ENCODE measurements at regions not wholly inside any gene's neighbourhood (a gene's known extent, or its start where the extent isn't known, plus 50 kb on each side); places are given as distances from the start of the nearest gene placed in this dataset.

- SMC1A ChIA-PET (ENCODE audit: uncharacterized antibody, unreplicated experiment) = interaction anchor here (1.0 kb wide), 2 partner anchors 74 to 135 kb away, joined by 3 to 4 read pairs; no protein-coding TSS in a partner anchor
- no TSS peak for BruUV-seq (replicated peaks)
- no peak overlapping the region for H3K4me2 ChIP-seq (ENCODE audit: control insufficient read depth, insufficient read depth)
Measured at GRCh38 chr18:34493566-34494358, 216.3 kb upstream of the DTNA start.

GRCh38 chr18:34494359-34494696 is 215.8 kb upstream of the DTNA start:
- intact Hi-C loops (cut with micrococcal nuclease; ENCODE audit: unreplicated experiment) = loop anchor here (10.0 kb wide), 1 partner anchor 370 kb away; no protein-coding TSS in a partner anchor
- FAIRE-seq (no peak), DNase-seq (ENCODE audit: low read depth, low spot score) (no peak), ATAC-seq (no peak)
- SMC1A ChIA-PET (ENCODE audit: uncharacterized antibody, unreplicated experiment) = interaction anchor here (1.0 kb wide), 1 partner anchor 74 kb away, joined by 3 read pairs; no protein-coding TSS in a partner anchor
- H3K9me3 ChIP-seq (replicated peaks; ENCODE audit: control insufficient read depth, insufficient read depth, low read length) = no peaks in the 10 kb centered on the region
- no peaks in the 10 kb centered on the region for H3K4me1 ChIP-seq (ENCODE audit: control insufficient read depth, insufficient read depth, low read length)
- no peak overlapping the region for H3K9ac ChIP-seq (ENCODE audit: control insufficient read depth, insufficient read depth, low read length)
- no peaks in the 10 kb centered on the region for H3K79me2 ChIP-seq (ENCODE audit: control insufficient read depth, insufficient read depth, low read length)
- no peaks in the 10 kb centered on the region for H4K20me1 ChIP-seq (ENCODE audit: control insufficient read depth, insufficient read depth)
- RAD21 ChIA-PET (ENCODE audit: unreplicated experiment) = no interaction called here
- no peak overlapping the region for H2AFZ ChIP-seq (ENCODE audit: control insufficient read depth, low read depth, low read length)
- no peak for TF ChIP-seq CBX3 (IDR thresholded peaks at IDR 0.05; ENCODE audit: borderline replicate concordance, low read depth)
- TF ChIP-seq SREBF1 (IDR thresholded peaks at IDR 0.05; ENCODE audit: low read length) = no peak
- no peak for TF ChIP-seq HDAC6 (IDR thresholded peaks at IDR 0.05; ENCODE audit: unreplicated experiment)
- no peak for TF ChIP-seq YBX1 (IDR thresholded peaks at IDR 0.05)
- no peaks in the 10 kb centered on the region for H3K36me3 ChIP-seq (ENCODE audit: control insufficient read depth in 2 of 2, insufficient read depth in 2 of 2, low read length in 1 of 2)
- no peaks in the 10 kb centered on the region for H3K27me3 ChIP-seq (replicated peaks in 1 of 2; ENCODE audit: control insufficient read depth in 2 of 2, insufficient read depth in 2 of 2, low read length in 1 of 2)
- 54% methylated on average over 9 of the region's 16 CpGs for WGBS (ENCODE audit: insufficient coverage, insufficient replicate concordance, low lambda C conversion rate, missing lambda C conversion rate)
- no peak overlapping the region for H3K27ac ChIP-seq (ENCODE audit: control insufficient read depth, insufficient read depth)
- POLR2A ChIA-PET = interaction anchor here (1.2 kb wide), 1 partner anchor 11 kb away, joined by 4 read pairs; no protein-coding TSS in a partner anchor
- CTCF ChIA-PET = interaction anchor here (0.7 kb wide), 1 partner anchor 168 kb away, joined by 5 read pairs; no protein-coding TSS in a partner anchor
- H3K4me3 ChIP-seq = no peak overlapping the region
- BruUV-seq (replicated peaks) = no TSS peak
- in situ Hi-C loops (cut with MboI) = no loop called here
- no peak overlapping the region for H3K4me2 ChIP-seq (ENCODE audit: control insufficient read depth, insufficient read depth)

More at GRCh38 chr18:34493566-34494358, 216.3 kb upstream of the DTNA start:
- no peaks in the 10 kb centered on the region for H3K9me3 ChIP-seq (replicated peaks; ENCODE audit: control insufficient read depth, insufficient read depth, low read length)
- 14% methylated on average over 71 of the region's 101 CpGs for WGBS (ENCODE audit: insufficient coverage, insufficient replicate concordance, low lambda C conversion rate, missing lambda C conversion rate)
- in situ Hi-C loops (cut with MboI) = no loop called here
- intact Hi-C loops (cut with micrococcal nuclease; ENCODE audit: unreplicated experiment) = loop anchor here (10.0 kb wide), 1 partner anchor 369 kb away; no protein-coding TSS in a partner anchor
- peak; percentile 77 for ATAC-seq
- RAD21 ChIA-PET (ENCODE audit: unreplicated experiment) = interaction anchor here (1.0 to 1.2 kb wide), 2 partner anchors 291 to 376 kb away, joined by 3 read pairs; no protein-coding TSS in a partner anchor
- no peak overlapping the region for H3K27ac ChIP-seq (ENCODE audit: control insufficient read depth, insufficient read depth)
- H3K36me3 ChIP-seq (ENCODE audit: control insufficient read depth in 2 of 2, insufficient read depth in 2 of 2, low read length in 1 of 2) = no peaks in the 10 kb centered on the region
- no peak for DNase-seq (ENCODE audit: low read depth, low spot score)
- TF ChIP-seq NFYB (IDR thresholded peaks at IDR 0.05; ENCODE audit: insufficient read depth, low read depth, low read length) (no peak), ZNF217 (IDR thresholded peaks at IDR 0.05) (0 out of 2 replicates have a peak, but pooled peaks have one; percentile 35), IKZF1 (conservative IDR thresholded peaks at IDR 0.05) (peak; percentile 63), LARP7 (IDR thresholded peaks at IDR 0.05) (0 out of 2 replicates have a peak, but pooled peaks have one; percentile 30), EGR1 (IDR thresholded peaks at IDR 0.05; ENCODE audit: borderline replicate concordance in 1 of 2, low read depth in 2 of 2, low read length in 2 of 2) (peak in 1 of 2 experiments; percentile 72; a peak in 1 of 3 replicates), ZNF207 (IDR thresholded peaks at IDR 0.05; ENCODE audit: borderline replicate concordance) (no peak), NRF1 (conservative IDR thresholded peaks at IDR 0.05; ENCODE audit: low read depth, low read length) (0 out of 2 replicates have a peak, but pooled peaks have one; percentile 12), HDAC6 (IDR thresholded peaks at IDR 0.05; ENCODE audit: unreplicated experiment) (peak; percentile 79), NR2F1 (conservative IDR thresholded peaks at IDR 0.05) (0 out of 2 replicates have a peak, but pooled peaks have one; percentile 18), BHLHE40 (IDR thresholded peaks at IDR 0.05; ENCODE audit: borderline replicate concordance in 1 of 2, low read depth in 2 of 2, low read length in 1 of 2) (peak; percentile 41 to 86; a peak in 3 of 4 replicates), CBFB (IDR thresholded peaks at IDR 0.05; ENCODE audit: low read depth) (no peak), GATAD2B (conservative IDR thresholded peaks at IDR 0.05; ENCODE audit: low read depth) (peak; percentile 53; the same call in 1 of the 2 replicates)
- H4K20me1 ChIP-seq (ENCODE audit: control insufficient read depth, insufficient read depth) = no peaks in the 10 kb centered on the region
- no peaks in the 10 kb centered on the region for H3K4me1 ChIP-seq (ENCODE audit: control insufficient read depth, insufficient read depth, low read length)
- no peak overlapping the region for H2AFZ ChIP-seq (ENCODE audit: control insufficient read depth, low read depth, low read length)
- H3K9ac ChIP-seq (ENCODE audit: control insufficient read depth, insufficient read depth, low read length) = no peak overlapping the region
- peak overlapping the region; percentile 57; the same call in 1 of the 2 replicates for H3K4me3 ChIP-seq
- CTCF ChIA-PET = interaction anchor here (0.7 kb wide), 1 partner anchor 168 kb away, joined by 5 read pairs; no protein-coding TSS in a partner anchor
- POLR2A ChIA-PET = interaction anchor here (0.6 to 1.2 kb wide), 3 partner anchors 12 to 620 kb away, joined by 3 to 5 read pairs (median 4); no protein-coding TSS in a partner anchor
- FAIRE-seq = no peak
- H3K27me3 ChIP-seq (replicated peaks in 1 of 2; ENCODE audit: control insufficient read depth in 2 of 2, insufficient read depth in 2 of 2, low read length in 1 of 2) = no peaks in the 10 kb centered on the region
- H3K79me2 ChIP-seq (ENCODE audit: control insufficient read depth, insufficient read depth, low read length) = no peaks in the 10 kb centered on the region

Measured in GM12878 (cell line).